Neuron (in vitro differentiated cells): ENCODE measurements at regions not wholly inside any gene's neighbourhood (a gene's known extent, or its start where the extent isn't known, plus 50 kb on each side); places are given as distances from the start of the nearest gene placed in this dataset.

Experiments used
- H2AFZ ChIP-seq: one replicate; pipeline ENCODE4 v1.6.1; 2013; ENCODE audit warnings: low read depth, mild to moderate bottlenecking, inconsistent platforms, low read length, moderate library complexity
- H3K27me3 ChIP-seq: one replicate; pipeline ENCODE4 v1.6.1; 2013; ENCODE audit warnings: low read length; ENCODE audit not compliant: insufficient read depth
- H3K36me3 ChIP-seq: one replicate; pipeline ENCODE4 v1.6.1; 2013; ENCODE audit warnings: low read length; ENCODE audit not compliant: insufficient read depth
- H3K4me1 ChIP-seq: one replicate; pipeline ENCODE4 v1.6.1; 2013; ENCODE audit warnings: low read length; ENCODE audit not compliant: insufficient read depth
- H3K4me3 ChIP-seq: 2 replicates; pipeline ENCODE4 v1.5.1; 2013; ENCODE audit warnings: mild to moderate bottlenecking, low read length, moderate library complexity
- H3K9me3 ChIP-seq: one replicate; pipeline ENCODE4 v1.6.1; 2013; ENCODE audit warnings: low read length

DNA sequence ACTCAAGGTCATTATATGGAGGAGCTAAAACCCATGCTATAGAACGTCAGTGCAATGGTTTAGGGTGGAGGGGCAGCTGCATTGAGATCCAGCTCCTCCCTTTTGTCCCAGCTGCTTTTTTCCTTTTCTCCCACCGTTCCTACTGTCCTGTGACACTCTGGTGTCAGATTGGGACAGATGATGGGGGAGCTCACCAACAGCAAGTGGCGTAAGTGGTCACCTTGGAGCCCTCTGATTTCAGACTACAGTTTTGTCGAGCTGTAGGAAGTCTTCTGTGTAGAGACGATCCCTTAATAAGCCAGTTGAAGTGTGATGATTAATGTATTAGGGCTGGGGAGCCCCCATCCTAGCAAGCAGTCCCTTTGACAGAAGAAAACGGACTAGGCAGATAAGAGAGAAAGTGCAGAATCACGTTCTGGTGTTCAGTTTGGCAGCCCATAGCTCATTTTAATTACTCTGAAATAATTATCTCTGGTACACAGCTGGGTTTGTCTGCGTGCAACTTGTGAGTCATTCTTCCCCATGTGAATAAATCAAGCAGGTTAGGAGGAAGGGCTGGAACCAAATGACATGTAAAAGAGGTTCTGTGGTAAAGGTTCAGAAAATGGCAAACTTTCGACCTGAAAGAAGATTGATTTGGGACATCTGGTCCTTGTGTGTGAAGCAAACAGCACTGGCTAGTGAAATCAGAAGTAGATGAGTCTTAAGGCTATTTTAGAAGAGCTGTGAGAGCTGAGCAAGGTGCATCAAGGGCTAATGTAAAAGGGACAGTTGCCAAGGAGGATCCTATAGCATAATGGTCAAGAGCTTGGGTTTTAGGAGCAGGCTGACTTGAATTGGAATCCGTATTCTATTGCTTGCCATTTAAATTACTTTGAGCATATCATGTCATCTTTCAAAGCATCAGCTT lies 241.4 kb downstream of the EDEM1 start:
- Histone ChIP-seq H3K4me1 (no peaks in the 10 kb centered on the region), H3K27me3 (no peaks in the 10 kb centered on the region), H3K36me3 (no peaks in the 10 kb centered on the region), H2AFZ (no peak overlapping the region), H3K4me3 (no peak overlapping the region), H3K9me3 (no peaks in the 10 kb centered on the region)

DNA sequence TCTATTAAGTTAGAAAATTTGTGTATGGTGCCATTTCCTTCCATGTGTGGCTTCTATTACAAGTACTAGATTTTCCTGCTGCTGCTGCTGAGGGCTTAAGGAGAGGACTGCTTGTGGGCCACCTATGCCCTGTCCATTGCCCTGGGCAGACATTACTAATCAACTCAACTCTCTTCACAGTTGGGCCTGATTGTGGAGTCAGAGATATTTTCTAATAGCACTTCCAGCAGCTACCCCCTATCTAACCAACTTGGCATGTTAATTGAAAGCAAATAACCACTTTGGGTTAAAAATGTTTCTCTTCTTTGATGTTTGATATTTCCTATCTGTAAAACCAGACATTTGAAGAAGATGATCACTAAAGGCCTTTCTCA lies 242.0 kb downstream of the EDEM1 start:
- H3K4me1 ChIP-seq: no peaks in the 10 kb centered on the region
- no peaks in the 10 kb centered on the region for H3K27me3 ChIP-seq
- H2AFZ ChIP-seq: no peak overlapping the region
- no peaks in the 10 kb centered on the region for H3K9me3 ChIP-seq
- no peaks in the 10 kb centered on the region for H3K36me3 ChIP-seq
- no peak overlapping the region for H3K4me3 ChIP-seq

DNA sequence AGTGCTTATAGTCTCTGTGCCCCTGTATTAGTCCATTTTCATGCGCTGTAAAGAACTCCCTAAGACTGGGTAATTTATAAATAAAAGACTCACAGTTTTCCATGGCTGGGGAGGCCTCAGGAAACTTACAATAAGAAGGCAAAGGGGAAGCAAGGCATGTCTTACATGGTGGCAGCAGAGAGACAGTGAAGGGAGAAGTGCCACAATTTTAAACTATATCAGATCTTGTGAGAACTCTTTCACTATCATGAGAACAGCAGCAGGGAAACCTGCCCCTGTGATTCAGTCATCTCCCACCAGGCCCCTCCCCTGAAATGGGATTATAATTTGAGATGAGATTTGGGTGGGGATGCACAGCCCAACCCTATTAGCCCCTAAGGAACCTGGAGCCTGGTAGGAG lies 243.2 kb downstream of the EDEM1 start:
- Histone ChIP-seq H3K4me3 (no peak overlapping the region), H2AFZ (no peak overlapping the region), H3K27me3 (no peaks in the 10 kb centered on the region), H3K36me3 (no peaks in the 10 kb centered on the region), H3K4me1 (no peaks in the 10 kb centered on the region), H3K9me3 (no peaks in the 10 kb centered on the region)

DNA sequence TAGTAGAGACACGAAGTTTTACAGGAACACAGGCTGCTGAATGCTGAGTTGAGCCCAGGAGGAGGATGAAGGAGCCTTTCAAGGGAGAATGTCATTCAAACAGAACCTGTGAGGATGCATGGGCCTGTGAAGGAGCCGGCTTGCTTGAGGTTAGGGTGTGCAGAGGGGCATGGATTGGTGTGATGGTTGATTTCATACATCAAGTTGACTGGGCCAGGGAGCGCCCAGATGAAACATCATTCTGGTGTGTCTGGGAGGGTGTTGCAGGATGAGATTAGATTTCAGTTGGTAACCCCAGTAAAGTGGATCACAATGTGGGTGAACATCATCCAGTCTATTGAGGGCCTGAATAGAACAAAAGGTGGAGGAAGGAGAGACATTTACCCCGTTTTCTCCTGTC lies 243.6 kb downstream of the EDEM1 start:
- no peaks in the 10 kb centered on the region for H3K4me1 ChIP-seq

DNA sequence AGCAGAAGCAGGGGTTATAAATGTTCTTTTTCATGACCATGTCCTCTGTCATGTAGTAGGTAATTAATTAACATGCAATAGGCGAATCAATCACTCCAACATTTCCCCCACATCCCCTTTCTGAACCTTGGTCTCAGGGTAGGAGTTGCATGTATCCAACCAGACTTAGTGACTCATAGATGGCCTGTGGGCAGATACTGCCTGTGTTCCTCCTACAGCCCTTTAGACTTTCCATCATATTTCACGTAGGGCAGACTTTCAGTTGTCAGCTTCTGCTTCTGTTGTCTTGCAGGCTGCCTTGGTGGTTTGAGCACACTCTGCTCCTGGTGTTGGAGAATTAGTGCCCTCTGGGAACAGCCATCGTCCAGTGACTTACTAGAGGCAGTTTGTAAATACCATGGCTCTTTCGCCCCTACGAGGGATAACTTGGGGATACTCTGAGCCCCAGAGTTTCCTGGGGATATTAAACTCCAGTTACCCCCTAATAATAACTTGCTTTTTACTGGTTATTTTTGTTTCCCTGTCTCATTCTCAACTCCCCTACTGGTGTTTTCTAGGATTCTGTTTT lies 244.4 kb downstream of the EDEM1 start:
- no peak overlapping the region for H3K4me3 ChIP-seq
- H3K4me1 ChIP-seq: no peaks in the 10 kb centered on the region
- H3K27me3 ChIP-seq: no peaks in the 10 kb centered on the region
- H3K36me3 ChIP-seq: no peaks in the 10 kb centered on the region
- H3K9me3 ChIP-seq: no peaks in the 10 kb centered on the region
- no peak overlapping the region for H2AFZ ChIP-seq

More for the DNA sequence above, 243.6 kb downstream of the EDEM1 start:
- Histone ChIP-seq H3K4me3 (no peak overlapping the region), H3K9me3 (no peaks in the 10 kb centered on the region), H3K27me3 (no peaks in the 10 kb centered on the region), H3K36me3 (no peaks in the 10 kb centered on the region), H2AFZ (no peak overlapping the region)

DNA sequence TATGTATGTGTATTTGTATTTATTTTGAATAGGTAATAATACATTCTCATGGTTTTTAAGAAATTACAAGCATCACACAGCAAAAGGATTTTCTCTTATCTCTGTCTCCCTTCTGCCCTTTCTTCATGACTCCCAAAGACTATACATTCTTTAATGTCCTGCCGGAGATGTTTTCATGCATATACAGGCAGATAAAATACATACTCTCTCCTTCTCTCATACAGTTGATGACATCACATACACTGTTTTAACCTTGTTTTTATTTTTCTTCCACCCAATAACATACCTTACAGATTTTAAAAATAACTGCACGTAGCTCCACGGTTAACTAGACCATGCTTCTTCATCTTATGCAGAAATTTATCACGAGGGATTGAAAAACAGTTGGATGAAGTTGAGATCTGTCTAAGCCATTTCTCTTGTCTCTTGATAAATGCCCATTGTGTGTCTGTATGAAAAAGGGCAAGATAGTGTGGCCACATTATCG lies 249.8 kb downstream of the EDEM1 start:
- no peaks in the 10 kb centered on the region for H3K4me1 ChIP-seq

DNA sequence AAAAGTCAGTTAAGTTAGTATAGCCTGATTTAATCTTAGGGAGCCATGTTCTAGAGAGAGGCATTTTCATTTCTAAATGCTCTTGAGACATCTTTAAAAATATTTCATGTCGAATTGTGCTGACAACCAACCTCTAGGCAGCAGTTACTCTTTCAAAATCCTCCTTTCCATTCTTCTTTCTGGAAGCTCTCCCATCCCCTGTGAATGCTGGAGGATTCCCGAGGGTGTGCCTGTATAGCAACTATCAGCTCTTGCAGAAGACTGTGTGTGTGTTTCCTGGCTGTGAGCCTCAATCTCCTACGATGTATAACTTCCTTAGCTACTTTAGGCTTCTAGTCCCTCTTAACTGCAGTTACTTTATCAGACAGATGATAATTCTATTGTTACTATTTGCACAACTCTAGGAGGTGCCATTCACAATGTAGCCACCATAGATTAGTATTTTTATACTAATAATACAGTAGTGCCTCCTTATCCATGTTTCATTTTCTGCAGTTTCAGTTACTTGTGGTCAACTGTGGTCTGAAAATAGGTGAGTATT lies 250.3 kb downstream of the EDEM1 start:
- H3K4me3 ChIP-seq: no peak overlapping the region
- no peaks in the 10 kb centered on the region for H3K27me3 ChIP-seq
- H3K9me3 ChIP-seq: no peaks in the 10 kb centered on the region
- no peaks in the 10 kb centered on the region for H3K36me3 ChIP-seq
- H2AFZ ChIP-seq: no peak overlapping the region
- H3K4me1 ChIP-seq: no peaks in the 10 kb centered on the region

More for the DNA sequence above, 249.8 kb downstream of the EDEM1 start:
- Histone ChIP-seq H3K27me3 (no peaks in the 10 kb centered on the region), H3K4me3 (no peak overlapping the region), H2AFZ (no peak overlapping the region), H3K9me3 (no peaks in the 10 kb centered on the region), H3K36me3 (no peaks in the 10 kb centered on the region)

DNA sequence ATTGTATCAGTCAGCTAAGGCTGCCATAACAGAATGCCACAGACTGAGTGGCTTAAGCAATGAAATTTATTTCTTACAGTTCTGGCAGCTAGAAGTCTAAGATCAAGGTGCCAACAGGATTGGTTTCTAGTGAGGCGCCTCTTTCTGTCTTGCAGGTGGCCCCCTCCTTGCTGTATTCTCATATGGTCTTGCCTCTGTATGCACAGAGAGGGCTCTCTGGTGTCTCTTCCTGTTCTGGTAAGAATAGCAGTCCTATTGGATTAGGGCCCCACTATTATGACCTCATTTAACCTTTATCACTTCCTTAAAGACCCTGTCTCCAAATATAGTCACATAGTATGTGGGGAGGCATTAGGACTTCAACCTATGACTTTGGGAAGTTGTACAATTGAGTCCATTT lies 253.9 kb downstream of the EDEM1 start:
- Histone ChIP-seq H2AFZ (no peak overlapping the region), H3K9me3 (no peaks in the 10 kb centered on the region), H3K4me3 (no peak overlapping the region), H3K27me3 (no peaks in the 10 kb centered on the region), H3K4me1 (no peaks in the 10 kb centered on the region), H3K36me3 (no peaks in the 10 kb centered on the region)

DNA sequence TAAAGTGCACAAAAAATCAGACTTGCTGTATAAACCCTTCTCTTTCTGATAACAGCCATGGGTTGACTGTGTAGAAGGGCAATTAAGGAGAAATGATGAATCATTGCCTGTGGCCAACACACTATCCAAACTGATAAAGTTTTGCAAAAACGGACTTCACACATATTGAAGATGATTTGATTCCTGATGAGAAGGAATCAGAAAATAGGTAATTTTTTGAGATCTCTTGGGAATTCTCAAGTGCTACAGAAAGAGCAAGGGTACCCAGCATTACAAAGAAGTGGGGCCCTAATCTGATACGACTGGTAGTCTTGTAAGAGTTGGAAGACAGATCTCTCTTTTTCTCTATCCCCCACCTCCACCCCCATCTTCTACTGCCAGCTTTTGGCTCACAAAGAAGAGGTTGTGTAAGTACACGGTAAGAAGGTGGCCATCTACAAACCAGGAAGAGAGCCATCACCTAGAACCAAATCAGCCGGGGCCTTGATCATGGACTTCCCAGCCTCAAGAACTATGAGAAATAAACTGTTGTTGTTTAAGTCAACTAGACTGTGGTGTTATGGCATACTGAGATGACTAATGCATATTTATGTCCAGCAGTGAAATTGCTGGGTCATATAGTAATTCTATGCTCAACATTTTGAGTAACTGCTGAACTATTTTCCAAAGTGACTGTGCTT lies 254.7 kb downstream of the EDEM1 start:
- Histone ChIP-seq H3K4me3 (no peak overlapping the region), H3K4me1 (no peaks in the 10 kb centered on the region), H3K36me3 (no peaks in the 10 kb centered on the region), H3K9me3 (no peaks in the 10 kb centered on the region), H3K27me3 (no peaks in the 10 kb centered on the region), H2AFZ (no peak overlapping the region)

DNA sequence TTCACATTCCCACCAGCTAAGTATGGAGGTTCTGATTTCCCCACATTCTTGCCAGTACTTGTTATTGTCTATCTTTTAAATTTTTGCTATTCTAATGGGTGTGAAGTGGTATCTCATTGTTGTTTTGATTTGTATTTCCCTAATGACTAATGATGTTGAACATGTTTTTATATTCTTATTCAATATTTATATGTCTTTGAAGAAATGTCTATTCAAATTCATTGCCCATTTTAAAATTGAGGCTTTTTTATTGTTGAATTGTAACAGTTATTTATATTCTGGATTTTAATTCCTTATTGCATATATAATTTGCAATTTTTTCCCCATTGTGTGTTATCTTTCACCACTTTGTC lies 255.3 kb downstream of the EDEM1 start:
- no peak overlapping the region for H3K4me3 ChIP-seq
- H2AFZ ChIP-seq: no peak overlapping the region
- no peaks in the 10 kb centered on the region for H3K4me1 ChIP-seq
- no peaks in the 10 kb centered on the region for H3K27me3 ChIP-seq
- H3K36me3 ChIP-seq: no peaks in the 10 kb centered on the region
- H3K9me3 ChIP-seq: no peaks in the 10 kb centered on the region

DNA sequence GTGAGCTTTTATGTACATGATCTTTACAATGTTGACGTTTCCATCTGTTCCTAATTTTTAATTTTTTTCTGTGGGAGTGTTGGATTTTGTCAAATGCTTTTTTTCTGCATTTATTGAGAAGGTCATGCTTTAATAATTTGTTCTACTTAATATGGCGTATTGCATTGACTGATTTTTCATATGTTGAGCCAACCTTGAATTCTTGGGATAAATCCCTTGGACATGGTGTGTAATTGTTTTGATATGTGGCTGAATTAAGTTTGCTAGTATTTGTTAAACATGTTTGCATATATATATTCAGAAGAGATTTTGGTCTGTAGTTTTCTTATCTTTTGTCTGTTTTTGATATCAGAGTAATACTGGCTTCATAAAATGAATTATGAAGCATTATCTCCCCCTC lies 256.7 kb downstream of the EDEM1 start:
- H2AFZ ChIP-seq: no peak overlapping the region
- H3K27me3 ChIP-seq: no peaks in the 10 kb centered on the region
- no peaks in the 10 kb centered on the region for H3K36me3 ChIP-seq
- no peaks in the 10 kb centered on the region for H3K4me1 ChIP-seq
- H3K9me3 ChIP-seq: no peaks in the 10 kb centered on the region
- H3K4me3 ChIP-seq: no peak overlapping the region

DNA sequence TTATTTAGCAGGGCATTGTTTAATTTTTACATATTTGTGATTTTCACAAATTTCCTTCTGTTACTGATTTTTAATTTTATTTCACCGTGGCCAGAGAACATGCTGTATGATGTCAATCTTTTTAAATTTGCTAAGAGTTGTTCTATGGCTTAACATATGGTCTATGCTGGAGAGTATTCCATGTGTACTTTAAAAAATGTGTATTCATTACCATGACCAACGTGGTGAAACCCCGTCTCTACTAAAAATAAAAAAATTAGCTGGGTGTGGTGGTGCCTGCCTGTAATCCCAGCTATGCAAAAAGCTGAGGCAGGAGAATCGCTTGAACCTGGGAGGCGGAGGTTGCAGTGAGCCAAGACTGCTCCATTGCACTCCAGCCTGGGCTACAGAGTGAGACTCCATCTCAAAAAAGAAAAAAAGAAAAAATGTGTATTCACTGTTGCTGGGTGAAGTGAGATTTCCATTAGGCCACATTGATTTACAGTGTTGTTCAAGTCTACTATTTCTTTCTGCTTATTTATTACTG lies 258.2 kb downstream of the EDEM1 start:
- no peak overlapping the region for H3K4me3 ChIP-seq
- no peak overlapping the region for H2AFZ ChIP-seq
- no peaks in the 10 kb centered on the region for H3K27me3 ChIP-seq
- H3K36me3 ChIP-seq: no peaks in the 10 kb centered on the region
- H3K4me1 ChIP-seq: no peaks in the 10 kb centered on the region
- H3K9me3 ChIP-seq: no peaks in the 10 kb centered on the region

DNA sequence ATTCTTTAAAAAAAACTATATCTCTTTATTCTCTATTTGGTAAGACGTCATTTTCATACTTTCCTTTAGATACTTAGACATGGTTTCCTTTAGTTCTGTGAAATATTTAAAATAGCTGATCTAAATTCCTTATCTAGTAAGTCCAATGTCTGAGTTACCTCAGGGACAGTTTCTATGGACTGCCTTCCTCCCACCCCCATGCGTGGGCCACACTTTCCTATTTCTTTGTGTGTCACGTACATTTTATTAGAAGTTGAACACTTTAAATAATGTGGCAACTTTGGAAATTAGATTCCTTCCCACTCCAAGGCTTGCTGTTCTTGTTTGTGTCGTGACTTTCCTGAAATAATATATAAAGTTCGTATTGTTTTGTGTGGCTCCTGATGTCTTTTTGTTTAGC lies 260.7 kb downstream of the EDEM1 start:
- H2AFZ ChIP-seq: no peak overlapping the region
- H3K27me3 ChIP-seq: no peaks in the 10 kb centered on the region
- H3K36me3 ChIP-seq: no peaks in the 10 kb centered on the region
- H3K9me3 ChIP-seq: no peaks in the 10 kb centered on the region
- H3K4me3 ChIP-seq: no peak overlapping the region
- H3K4me1 ChIP-seq: no peaks in the 10 kb centered on the region
